ENCODE measurements at regions not wholly inside any gene's neighbourhood (a gene's known extent, or its start where the extent isn't known, plus 50 kb on each side); places are given as distances from the start of the nearest gene placed in this dataset.

DNA sequence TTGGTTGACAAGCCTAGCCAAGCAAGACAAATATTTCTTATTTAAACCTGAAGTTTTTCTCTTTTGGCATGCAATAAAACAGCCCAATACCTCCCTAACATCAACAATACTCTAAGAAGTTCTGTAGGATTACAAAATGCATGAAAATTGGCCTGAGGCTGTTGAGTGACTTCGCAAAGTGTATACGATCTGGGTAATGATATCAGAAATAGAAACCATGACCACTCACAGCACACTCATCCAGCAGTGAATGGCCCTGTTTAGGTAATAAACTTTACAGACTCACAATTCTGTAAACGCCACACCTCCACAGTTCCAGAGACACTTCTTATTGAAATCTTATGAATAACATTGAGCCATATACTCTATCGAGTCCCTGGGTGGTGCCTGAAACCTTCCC lies 83.0 kb upstream of the NAALADL2 start:
- DNase-seq (ENCODE audit: low read depth in 2 of 2) = no peak

DNA sequence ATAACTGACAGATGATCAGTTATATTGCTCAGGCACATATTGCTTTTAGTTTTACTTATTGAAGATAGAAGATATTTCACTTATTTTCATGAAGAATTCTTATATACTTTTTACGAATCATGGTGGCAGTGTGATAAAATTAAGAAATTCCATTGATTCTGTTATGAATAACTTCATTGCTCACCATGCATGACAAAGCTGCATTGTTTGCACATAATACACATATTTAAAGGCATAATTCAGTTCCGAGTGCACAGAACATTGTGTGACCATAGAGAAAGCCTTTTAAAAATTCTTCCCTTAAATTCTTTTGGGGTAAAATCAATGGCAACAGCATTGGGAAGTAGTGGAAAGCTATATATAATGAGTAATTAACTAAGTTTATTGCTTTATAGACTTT lies 82.5 kb upstream of the NAALADL2 start:
- no peak for DNase-seq (ENCODE audit: low read depth in 2 of 2)

DNA sequence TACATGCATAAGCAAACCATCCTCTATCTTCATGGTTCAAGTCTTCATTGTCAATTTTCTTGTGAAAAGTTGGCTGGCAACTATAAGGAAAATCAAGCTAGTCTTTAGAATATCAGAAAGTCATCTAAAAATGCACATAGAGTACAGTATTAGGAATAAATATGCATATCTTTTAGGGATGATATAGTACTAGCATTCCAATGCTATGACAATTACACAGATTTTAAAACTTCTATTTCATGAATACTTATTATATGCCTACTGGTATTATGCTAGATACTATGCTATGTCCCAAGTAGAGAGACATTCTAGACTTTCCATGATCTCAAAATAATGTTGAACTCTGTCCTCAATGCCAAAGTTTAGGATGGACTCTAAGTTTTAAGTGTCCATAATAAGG lies 81.3 kb upstream of the NAALADL2 start:
- no peak for DNase-seq (ENCODE audit: low read depth in 2 of 2)

- DNase-seq (ENCODE audit: low read depth in 2 of 2) = no peak
Observed at GRCh38 chr3:174783502-174783901, 75.6 kb upstream of the NAALADL2 start.

DNA sequence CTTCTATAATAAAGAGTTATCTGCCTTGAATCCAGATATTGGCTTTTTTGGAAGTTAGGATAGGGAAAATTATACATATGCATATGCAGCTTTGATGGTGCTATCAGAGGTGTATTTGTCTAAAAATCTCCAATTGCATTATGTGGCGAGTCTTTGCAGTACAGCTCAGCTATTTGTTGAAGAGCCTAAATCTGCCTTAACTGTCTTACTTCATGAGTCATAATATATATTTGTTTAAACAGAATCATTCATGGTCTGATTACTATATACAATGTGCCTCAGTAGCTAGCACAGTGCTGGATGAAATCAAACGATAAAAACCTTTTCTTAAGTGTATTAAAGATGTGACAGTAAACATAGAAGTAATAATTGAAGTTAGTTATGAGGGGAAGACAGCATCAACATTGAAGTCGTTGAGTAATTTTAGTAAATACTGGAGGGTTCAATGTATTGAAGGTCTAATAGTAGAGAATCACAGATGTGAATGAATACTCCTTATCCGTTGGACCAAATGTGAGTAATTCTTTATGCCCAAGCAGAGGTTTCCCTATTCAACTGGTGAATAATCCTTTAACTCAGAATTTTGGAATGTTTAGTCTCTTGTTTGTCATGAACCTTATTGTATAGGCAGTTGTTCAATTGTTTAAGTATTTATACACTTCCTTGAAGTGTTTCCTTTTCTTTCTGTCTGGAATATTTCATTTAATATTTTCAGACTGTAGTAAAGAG lies 74.8 kb upstream of the NAALADL2 start:
- DNase-seq (ENCODE audit: low read depth in 2 of 2) = no peak

GRCh38 chr3:174786825-174787224 lies 72.3 kb upstream of the NAALADL2 start:
- no peak for DNase-seq (ENCODE audit: low read depth in 2 of 2)

DNA sequence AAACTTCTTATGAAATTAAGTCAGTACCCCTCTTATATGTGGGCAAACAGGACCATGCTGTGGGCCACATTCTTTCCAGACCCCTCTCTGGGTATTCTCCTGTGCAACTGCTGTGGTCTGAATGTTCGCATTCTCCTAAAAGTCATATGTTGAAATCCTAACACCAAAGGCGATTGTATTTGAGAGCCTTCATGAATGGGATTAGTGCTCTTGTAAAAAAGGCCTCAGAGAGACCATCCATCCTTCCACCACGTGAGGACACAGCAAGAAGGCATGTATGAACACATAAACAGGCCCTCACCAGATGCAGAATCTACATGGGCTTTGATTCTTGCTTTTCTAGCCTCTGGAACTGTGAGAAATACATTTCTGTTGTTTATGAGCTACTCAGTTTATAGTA lies 68.0 kb upstream of the NAALADL2 start:
- no peak for DNase-seq (ENCODE audit: low read depth in 2 of 2)

- no peak for DNase-seq (ENCODE audit: low read depth in 2 of 2)
Observed at GRCh38 chr3:174792864-174793263, 66.3 kb upstream of the NAALADL2 start.
